Stimulated activated CD4-positive, alpha-beta T cell treated with anti-CD3 and anti-CD28 coated beads, Interleukin-15, amount 100 ng/mL, for 24 hours (primary cell): ENCODE measurements at regions not wholly inside any gene's neighbourhood (a gene's known extent, or its start where the extent isn't known, plus 50 kb on each side); places are given as distances from the start of the nearest gene placed in this dataset.
"Not testable (repeated sequence)": the region's sequence is repeated elsewhere in the genome, so short reads cannot be mapped to it uniquely, and the experiment has no call there.

Experiments
- DNase-seq: peaks from one replicate; pipeline ENCODE4 v3.0.0-alpha.2; 2020

GRCh38 chr12:82300611-82301010, 57.6 kb downstream of the CCDC59 start:
- DNase-seq = no peak

- no peak for DNase-seq
These were observed 58.7 kb downstream of the CCDC59 start for GRCh38 chr12:82299319-82300025.

GRCh38 chr12:82290415-82290814, 67.8 kb downstream of the CCDC59 start:
- no peak for DNase-seq

- DNase-seq = not testable (repeated sequence)
These were observed 76.9 kb downstream of the CCDC59 start for GRCh38 chr12:82281335-82281734.

- no peak for DNase-seq
These were observed 78.6 kb downstream of the CCDC59 start for GRCh38 chr12:82279536-82280058.

GRCh38 chr12:82277582-82277981, 80.6 kb downstream of the CCDC59 start:
- DNase-seq = no peak

GRCh38 chr12:82242729-82243128, 115.5 kb downstream of the CCDC59 start:
- DNase-seq = no peak

GRCh38 chr12:82225871-82226270, 132.3 kb downstream of the CCDC59 start:
- DNase-seq = no peak

GRCh38 chr12:82223426-82223825, 134.8 kb downstream of the CCDC59 start:
- no peak for DNase-seq

GRCh38 chr12:82216475-82216874, 141.7 kb downstream of the CCDC59 start:
- DNase-seq = no peak

GRCh38 chr12:82213761-82214160, 144.4 kb downstream of the CCDC59 start:
- no peak for DNase-seq

GRCh38 chr12:82210882-82211281, 147.3 kb downstream of the CCDC59 start:
- no peak for DNase-seq

- no peak for DNase-seq
These were observed 148.7 kb downstream of the CCDC59 start for GRCh38 chr12:82209533-82209932.

- DNase-seq = no peak
These were observed 150.6 kb downstream of the CCDC59 start for GRCh38 chr12:82207556-82207955.

GRCh38 chr12:82203086-82203485, 155.1 kb downstream of the CCDC59 start:
- no peak for DNase-seq

- no peak for DNase-seq
These were observed 170.6 kb downstream of the CCDC59 start for GRCh38 chr12:82187595-82187994.

- DNase-seq = no peak
These were observed 171.2 kb downstream of the CCDC59 start for GRCh38 chr12:82187011-82187410.

GRCh38 chr12:82186282-82186681, 171.9 kb downstream of the CCDC59 start:
- DNase-seq = no peak

- DNase-seq = no peak
These were observed 173.3 kb downstream of the CCDC59 start for GRCh38 chr12:82184844-82185243.

GRCh38 chr12:82182601-82183190, 175.5 kb downstream of the CCDC59 start:
- no peak for DNase-seq

GRCh38 chr12:82176761-82177490, 181.3 kb downstream of the CCDC59 start:
- DNase-seq = no peak

GRCh38 chr12:82176026-82176425, 182.2 kb downstream of the CCDC59 start:
- DNase-seq = no peak

GRCh38 chr12:82174936-82175335, 183.3 kb downstream of the CCDC59 start:
- no peak for DNase-seq

- DNase-seq = no peak
These were observed 183.8 kb downstream of the CCDC59 start for GRCh38 chr12:82174383-82174782.
